22Rv1 (cell line): ENCODE measurements at regions not wholly inside any gene's neighbourhood (a gene's known extent, or its start where the extent isn't known, plus 50 kb on each side); places are given as distances from the start of the nearest gene placed in this dataset.

Experiments
- ZFX ChIP-seq: fragments of 450-650 bp; IDR thresholded peaks from 2 replicates; pipeline ENCODE4 v1.6.1; 2017; ENCODE audit warnings: antibody characterized with exemption, borderline replicate concordance
- TF ChIP-seq, protein P1 (sequence below): fragments of 450-650 bp; IDR thresholded peaks from 2 replicates; pipeline ENCODE4 v1.5.1; 2017; ENCODE audit warnings: mild to moderate bottlenecking

DNA sequence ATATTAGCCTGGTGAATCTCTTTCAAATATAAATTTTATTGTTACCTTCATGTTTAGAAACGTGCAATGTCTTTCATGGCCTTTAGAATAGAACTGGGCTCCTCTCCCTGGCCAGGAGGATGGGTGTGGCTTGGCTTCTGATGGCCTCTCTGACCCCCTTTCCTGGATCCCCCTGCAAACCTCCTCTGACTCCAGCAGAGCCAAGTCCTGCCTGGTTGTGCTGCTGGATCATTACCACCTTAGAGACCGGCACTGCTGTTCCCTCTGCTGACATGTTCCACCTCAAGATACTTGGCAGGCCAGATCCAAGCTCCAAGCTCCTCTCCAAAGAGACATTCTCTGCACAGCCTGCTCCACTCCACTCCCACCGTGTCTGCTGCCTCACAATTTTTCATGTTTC lies 823.8 kb upstream of the HS6ST1 start:
- TF ChIP-seq, protein P1, sequence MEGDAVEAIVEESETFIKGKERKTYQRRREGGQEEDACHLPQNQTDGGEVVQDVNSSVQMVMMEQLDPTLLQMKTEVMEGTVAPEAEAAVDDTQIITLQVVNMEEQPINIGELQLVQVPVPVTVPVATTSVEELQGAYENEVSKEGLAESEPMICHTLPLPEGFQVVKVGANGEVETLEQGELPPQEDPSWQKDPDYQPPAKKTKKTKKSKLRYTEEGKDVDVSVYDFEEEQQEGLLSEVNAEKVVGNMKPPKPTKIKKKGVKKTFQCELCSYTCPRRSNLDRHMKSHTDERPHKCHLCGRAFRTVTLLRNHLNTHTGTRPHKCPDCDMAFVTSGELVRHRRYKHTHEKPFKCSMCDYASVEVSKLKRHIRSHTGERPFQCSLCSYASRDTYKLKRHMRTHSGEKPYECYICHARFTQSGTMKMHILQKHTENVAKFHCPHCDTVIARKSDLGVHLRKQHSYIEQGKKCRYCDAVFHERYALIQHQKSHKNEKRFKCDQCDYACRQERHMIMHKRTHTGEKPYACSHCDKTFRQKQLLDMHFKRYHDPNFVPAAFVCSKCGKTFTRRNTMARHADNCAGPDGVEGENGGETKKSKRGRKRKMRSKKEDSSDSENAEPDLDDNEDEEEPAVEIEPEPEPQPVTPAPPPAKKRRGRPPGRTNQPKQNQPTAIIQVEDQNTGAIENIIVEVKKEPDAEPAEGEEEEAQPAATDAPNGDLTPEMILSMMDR, result no peak
- TF ChIP-seq ZFX, result no peak
